IMR-90 (cell line): ENCODE measurements at regions not wholly inside any gene's neighbourhood (a gene's known extent, or its start where the extent isn't known, plus 50 kb on each side); places are given as distances from the start of the nearest gene placed in this dataset.

Experiments
- ATAC-seq: fragments of 200-7000 bp; cut with Tn5 transposase; 2 replicates; pipeline ENCODE4 v1.9.1; 2020; ENCODE audit warnings: low read depth, mild to moderate bottlenecking, moderate library complexity
- BruUV-seq: library from RNA; stranded (reverse); fragments of 400-500 nt; replicated peaks from 2 replicates; lab custom pipeline; 2021; lab: Mats Ljungman, UMichigan
- CTCF ChIA-PET: fragments of 300-600 bp; formaldehyde crosslinking; extraction: SDS; loops from one replicate; lab custom pipeline; 2021; ENCODE audit warnings: antibody characterized with exemption; lab: Yijun Ruan, JAX
- POLR2A ChIA-PET: fragments of 300-600 bp; sonication (Branson Sonifier 250); formaldehyde crosslinking; loops from one replicate; lab custom pipeline; 2022; ENCODE audit warnings: antibody characterized with exemption; ENCODE audit not compliant: unreplicated experiment; lab: Charles Lee
- DNase-seq: peaks from one replicate; pipeline ENCODE4 v3.0.0; 2013
- H2AFZ ChIP-seq: replicated peaks from 2 replicates; pipeline ENCODE3; 2013; ENCODE audit warnings: low read length, mild to moderate bottlenecking; ENCODE audit not compliant: poor library complexity
- H2AK5ac ChIP-seq: 2 replicates; pipeline ENCODE4 v1.6.1; 2013; ENCODE audit warnings: low read depth, low read length, inconsistent platforms
- H2AK9ac ChIP-seq: replicated peaks from 2 replicates; pipeline ENCODE3; 2013; ENCODE audit warnings: mild to moderate bottlenecking, low read depth, low read length, moderate library complexity; ENCODE audit not compliant: poor library complexity
- H2BK120ac ChIP-seq: 2 replicates; pipeline ENCODE4 v1.6.1; 2013; ENCODE audit warnings: low read depth, low read length, inconsistent platforms
- H2BK15ac ChIP-seq: 3 replicates; pipeline ENCODE4 v1.6.1; 2013; ENCODE audit warnings: low read depth, low read length, inconsistent platforms
- H2BK20ac ChIP-seq: 2 replicates; pipeline ENCODE4 v1.6.1; 2013; ENCODE audit warnings: low read depth, mild to moderate bottlenecking, inconsistent platforms, low read length, moderate library complexity
- H2BK5ac ChIP-seq: 2 replicates; pipeline ENCODE4 v1.6.1; 2013; ENCODE audit warnings: mild to moderate bottlenecking, low read depth, low read length, inconsistent platforms; ENCODE audit not compliant: poor library complexity, severe bottlenecking
- H3K14ac ChIP-seq: replicated peaks from 2 replicates; pipeline ENCODE4 v1.6.1; 2013; ENCODE audit warnings: low read depth, low read length, inconsistent platforms
- H3K18ac ChIP-seq: 2 replicates; pipeline ENCODE4 v1.6.1; 2013; ENCODE audit warnings: low read depth, low read length, control low read depth
- H3K23ac ChIP-seq: 2 replicates; pipeline ENCODE4 v1.6.1; 2013; ENCODE audit warnings: low read depth, low read length, inconsistent platforms
- H3K27ac ChIP-seq: 2 replicates; pipeline ENCODE4 v1.5.1; 2013; ENCODE audit warnings: mild to moderate bottlenecking, control low read depth, low read length; ENCODE audit not compliant: insufficient read depth
- H3K27me3 ChIP-seq: 2 replicates; pipeline ENCODE4 v1.6.1; 2013; ENCODE audit warnings: low read length; ENCODE audit not compliant: control insufficient read depth, insufficient read depth
- H3K36me3 ChIP-seq: 2 replicates; pipeline ENCODE4 v1.6.1; 2013; ENCODE audit warnings: low read length, mixed read lengths; ENCODE audit not compliant: control insufficient read depth, insufficient read depth
- H3K4ac ChIP-seq: 2 replicates; pipeline ENCODE4 v1.6.1; 2013; ENCODE audit warnings: low read depth, low read length, inconsistent platforms
- H3K4me1 ChIP-seq: 2 replicates; pipeline ENCODE4 v1.6.1; 2013; ENCODE audit warnings: low read length, mixed read lengths; ENCODE audit not compliant: control insufficient read depth, insufficient read depth
- H3K4me2 ChIP-seq: 2 replicates; pipeline ENCODE4 v1.6.1; 2013; ENCODE audit warnings: low read depth, mild to moderate bottlenecking, control low read depth, low read length, moderate library complexity
- H3K4me3 ChIP-seq: 2 replicates; pipeline ENCODE4 v1.5.1; 2013; ENCODE audit warnings: low read depth, mild to moderate bottlenecking, control low read depth, low read length, moderate library complexity; ENCODE audit not compliant: insufficient read depth
- H3K56ac ChIP-seq: 2 replicates; pipeline ENCODE4 v1.6.1; 2013; ENCODE audit warnings: low read length, inconsistent platforms; ENCODE audit not compliant: insufficient read depth; ENCODE audit errors: extremely low read depth
- H3K79me1 ChIP-seq, 2 experiments: 2 replicates each; pipeline ENCODE4 v1.6.1; 2013; ENCODE audit warnings: low read length in 2 of 2, inconsistent platforms in 1 of 2, low read depth in 1 of 2
- H3K9ac ChIP-seq: 2 replicates; pipeline ENCODE4 v1.6.1; 2013; ENCODE audit warnings: low read depth, low read length, control low read depth
- H3K9me1 ChIP-seq: 2 replicates; pipeline ENCODE4 v1.6.1; 2013; ENCODE audit warnings: low read length, inconsistent platforms; ENCODE audit not compliant: insufficient read depth
- H3K9me3 ChIP-seq: 2 replicates; pipeline ENCODE4 v1.6.1; 2013; ENCODE audit warnings: low read length; ENCODE audit not compliant: control insufficient read depth, insufficient read depth
- H4K20me1 ChIP-seq: 2 replicates; pipeline ENCODE4 v1.6.1; 2013; ENCODE audit warnings: low read length, inconsistent platforms; ENCODE audit not compliant: insufficient read depth
- H4K5ac ChIP-seq: 2 replicates; pipeline ENCODE4 v1.6.1; 2013; ENCODE audit warnings: mild to moderate bottlenecking, low read depth, low read length, control low read depth
- H4K8ac ChIP-seq, 2 experiments: 2 replicates each; pipeline ENCODE4 v1.6.1; 2013; ENCODE audit warnings: low read depth in 2 of 2, low read length in 2 of 2, control low read depth in 1 of 2, inconsistent platforms in 1 of 2
- H4K91ac ChIP-seq: 2 replicates; pipeline ENCODE4 v1.6.1; 2013; ENCODE audit warnings: low read depth, low read length, inconsistent platforms; ENCODE audit not compliant: insufficient read depth
- BHLHE40 ChIP-seq: fragments of 150-350 bp; IDR thresholded peaks from 2 replicates; pipeline ENCODE4 v1.6.1; 2016; ENCODE audit warnings: mild to moderate bottlenecking, low read depth, low read length
- CEBPB ChIP-seq: IDR thresholded peaks from 2 replicates; pipeline ENCODE4 v1.6.1; 2012; ENCODE audit warnings: low read depth, low read length, improper control_type of control experiment
- CHD1 ChIP-seq: IDR thresholded peaks from 2 replicates; pipeline ENCODE4 v1.6.1; 2012; ENCODE audit warnings: low read depth, low read length, improper control_type of control experiment
- FOS ChIP-seq: fragments of 150-350 bp; IDR thresholded peaks from 2 replicates; pipeline ENCODE4 v1.6.1; 2016; ENCODE audit warnings: low read depth, low read length
- MAFK ChIP-seq: IDR thresholded peaks from 2 replicates; pipeline ENCODE4 v1.6.1; 2012; ENCODE audit warnings: low read depth, low read length, improper control_type of control experiment
- MAZ ChIP-seq: IDR thresholded peaks from 2 replicates; pipeline ENCODE4 v1.6.1; 2012; ENCODE audit warnings: low read depth, mild to moderate bottlenecking, low read length, improper control_type of control experiment, moderate library complexity, borderline replicate concordance
- MXI1 ChIP-seq: IDR thresholded peaks from 2 replicates; pipeline ENCODE4 v1.6.1; 2012; ENCODE audit warnings: low read depth, mild to moderate bottlenecking, low read length, moderate library complexity, borderline replicate concordance
- NFE2L2 ChIP-seq: fragments of 150-350 bp; IDR thresholded peaks from 2 replicates; pipeline ENCODE4 v1.6.1; 2016; ENCODE audit warnings: low read depth, mild to moderate bottlenecking, low read length
- POLR2A ChIP-seq: IDR thresholded peaks from 2 replicates; pipeline ENCODE4 v1.6.1; 2012; ENCODE audit warnings: mild to moderate bottlenecking, low read depth, low read length
- RAD21 ChIP-seq: IDR thresholded peaks from 2 replicates; pipeline ENCODE4 v1.6.1; 2012; ENCODE audit warnings: low read length, improper control_type of control experiment
- RCOR1 ChIP-seq: IDR thresholded peaks from 2 replicates; pipeline ENCODE4 v1.6.1; 2012; ENCODE audit warnings: mild to moderate bottlenecking, low read length, improper control_type of control experiment; ENCODE audit not compliant: insufficient replicate concordance
- RFX5 ChIP-seq: IDR thresholded peaks from 2 replicates; pipeline ENCODE4 v1.8.0; 2012; ENCODE audit warnings: low read depth, mild to moderate bottlenecking, low read length, moderate library complexity
- SMC3 ChIP-seq: fragments of 150-350 bp; IDR thresholded peaks from 2 replicates; pipeline ENCODE4 v1.6.1; 2016; ENCODE audit warnings: low read depth, mild to moderate bottlenecking, antibody characterized with exemption, low read length, moderate library complexity
- WGBS, 2 experiments: methylation state at CpG; one replicate each; pipeline versions ENCODE4 v1.1.5 to v1.1.7; 2013; ENCODE audit warnings: missing lambda C conversion rate in 2 of 2; ENCODE audit not compliant: insufficient read length in 1 of 2; ENCODE audit errors: extremely low coverage in 2 of 2; 5-methylcytosine and 5-hydroxymethylcytosine counted together
- dilution Hi-C: fragments of 300-500 bp; cut with HindIII; formaldehyde crosslinking; loops from one replicate; pipeline ENCODE4 v1.14.3; 2018; ENCODE audit warnings: low sequenced_read_pairs; ENCODE audit not compliant: unreplicated experiment
- in situ Hi-C: fragments of 300-500 bp; cut with MboI; formaldehyde crosslinking; loops from 3 replicates; pipeline ENCODE4 v1.14.3; 2019; ENCODE audit warnings: low sequenced_read_pairs, inconsistent platforms, mixed read lengths
- intact Hi-C: fragments of 100-400 bp; cut with micrococcal nuclease; formaldehyde crosslinking; loops from 2 replicates; pipeline ENCODE4 v1.10.0; 2022
- TF ChIP-seq, protein P1 (sequence below): fragments of 150-350 bp; IDR thresholded peaks from 2 replicates; pipeline ENCODE4 v1.6.1; 2016; ENCODE audit warnings: low read depth, mild to moderate bottlenecking, low read length, moderate library complexity, borderline replicate concordance
- TF ChIP-seq, protein P2 (sequence below): conservative IDR thresholded peaks from 2 replicates; pipeline ENCODE4 v1.5.1; 2012; ENCODE audit warnings: mild to moderate bottlenecking, low read depth, low read length, improper control_type of control experiment
- TF ChIP-seq, protein P3 (sequence below): fragments of 150-350 bp; IDR thresholded peaks from 2 replicates; pipeline ENCODE4 v1.6.1; 2017; ENCODE audit warnings: mild to moderate bottlenecking, antibody characterized with exemption, low read length, low read depth

DNA sequence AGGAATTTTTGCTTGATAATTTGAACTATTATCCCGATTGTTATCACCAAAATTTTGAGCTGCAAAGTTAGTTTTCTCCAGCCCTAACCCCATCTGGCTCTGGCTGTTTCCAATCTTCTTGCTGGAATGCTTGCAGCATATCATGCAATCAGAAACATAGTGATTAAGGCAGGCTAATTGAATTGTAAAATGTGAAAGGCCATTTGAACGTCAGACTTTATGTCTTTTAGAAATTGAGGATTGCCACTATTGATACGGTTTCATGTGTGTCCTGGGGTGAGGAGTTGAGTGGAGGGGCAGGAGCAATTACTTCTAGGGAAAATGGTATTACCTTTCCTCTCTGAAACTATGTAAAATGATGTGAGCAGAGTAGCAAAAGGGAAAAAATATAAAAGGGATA is 1674.5 kb upstream of the LRRTM1 start:
- dilution Hi-C loops (no loop called here), intact Hi-C loops (no loop called here), in situ Hi-C loops (no loop called here)
- Histone ChIP-seq H4K20me1 (no peaks in the 10 kb centered on the region), H2BK5ac (no peak overlapping the region), H3K79me1 (no peaks in the 10 kb centered on the region), H3K9me3 (peaks cover 2% of the 10 kb centered on the region; the same call in 1 of the 2 replicates), H3K9ac (no peak overlapping the region), H3K27ac (no peak overlapping the region), H3K4me2 (no peak overlapping the region), H3K4ac (no peak overlapping the region), H3K4me3 (no peak overlapping the region), H4K5ac (no peak overlapping the region), H4K8ac (no peak overlapping the region), H3K23ac (no peak overlapping the region), H3K18ac (no peak overlapping the region), H3K14ac (no peak overlapping the region), H4K91ac (no peak overlapping the region), H3K4me1 (no peaks in the 10 kb centered on the region), H3K56ac (no peak overlapping the region), H2BK15ac (no peak overlapping the region), H2BK120ac (no peak overlapping the region), H3K36me3 (no peaks in the 10 kb centered on the region), H2AK9ac (no peak overlapping the region), H2BK20ac (no peak overlapping the region), H3K27me3 (no peaks in the 10 kb centered on the region), H2AFZ (no peak overlapping the region), H3K9me1 (no peaks in the 10 kb centered on the region), H2AK5ac (no peak overlapping the region)
- CTCF ChIA-PET, result no interaction called here
- ATAC-seq, result no peak
- DNase-seq, result no peak
- POLR2A ChIA-PET, result no interaction called here
- no TSS peak for BruUV-seq
- TF ChIP-seq CEBPB (no peak), SMC3 (no peak), RAD21 (no peak), CHD1 (no peak), RCOR1 (no peak), FOS (no peak), MAZ (no peak), MAFK (no peak), MXI1 (no peak), NFE2L2 (no peak), POLR2A (no peak), RFX5 (no peak), BHLHE40 (no peak)
- TF ChIP-seq, protein P1, sequence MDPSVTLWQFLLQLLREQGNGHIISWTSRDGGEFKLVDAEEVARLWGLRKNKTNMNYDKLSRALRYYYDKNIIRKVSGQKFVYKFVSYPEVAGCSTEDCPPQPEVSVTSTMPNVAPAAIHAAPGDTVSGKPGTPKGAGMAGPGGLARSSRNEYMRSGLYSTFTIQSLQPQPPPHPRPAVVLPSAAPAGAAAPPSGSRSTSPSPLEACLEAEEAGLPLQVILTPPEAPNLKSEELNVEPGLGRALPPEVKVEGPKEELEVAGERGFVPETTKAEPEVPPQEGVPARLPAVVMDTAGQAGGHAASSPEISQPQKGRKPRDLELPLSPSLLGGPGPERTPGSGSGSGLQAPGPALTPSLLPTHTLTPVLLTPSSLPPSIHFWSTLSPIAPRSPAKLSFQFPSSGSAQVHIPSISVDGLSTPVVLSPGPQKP, result no peak
- TF ChIP-seq, protein P2, sequence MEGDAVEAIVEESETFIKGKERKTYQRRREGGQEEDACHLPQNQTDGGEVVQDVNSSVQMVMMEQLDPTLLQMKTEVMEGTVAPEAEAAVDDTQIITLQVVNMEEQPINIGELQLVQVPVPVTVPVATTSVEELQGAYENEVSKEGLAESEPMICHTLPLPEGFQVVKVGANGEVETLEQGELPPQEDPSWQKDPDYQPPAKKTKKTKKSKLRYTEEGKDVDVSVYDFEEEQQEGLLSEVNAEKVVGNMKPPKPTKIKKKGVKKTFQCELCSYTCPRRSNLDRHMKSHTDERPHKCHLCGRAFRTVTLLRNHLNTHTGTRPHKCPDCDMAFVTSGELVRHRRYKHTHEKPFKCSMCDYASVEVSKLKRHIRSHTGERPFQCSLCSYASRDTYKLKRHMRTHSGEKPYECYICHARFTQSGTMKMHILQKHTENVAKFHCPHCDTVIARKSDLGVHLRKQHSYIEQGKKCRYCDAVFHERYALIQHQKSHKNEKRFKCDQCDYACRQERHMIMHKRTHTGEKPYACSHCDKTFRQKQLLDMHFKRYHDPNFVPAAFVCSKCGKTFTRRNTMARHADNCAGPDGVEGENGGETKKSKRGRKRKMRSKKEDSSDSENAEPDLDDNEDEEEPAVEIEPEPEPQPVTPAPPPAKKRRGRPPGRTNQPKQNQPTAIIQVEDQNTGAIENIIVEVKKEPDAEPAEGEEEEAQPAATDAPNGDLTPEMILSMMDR, result no peak
- TF ChIP-seq, protein P3, sequence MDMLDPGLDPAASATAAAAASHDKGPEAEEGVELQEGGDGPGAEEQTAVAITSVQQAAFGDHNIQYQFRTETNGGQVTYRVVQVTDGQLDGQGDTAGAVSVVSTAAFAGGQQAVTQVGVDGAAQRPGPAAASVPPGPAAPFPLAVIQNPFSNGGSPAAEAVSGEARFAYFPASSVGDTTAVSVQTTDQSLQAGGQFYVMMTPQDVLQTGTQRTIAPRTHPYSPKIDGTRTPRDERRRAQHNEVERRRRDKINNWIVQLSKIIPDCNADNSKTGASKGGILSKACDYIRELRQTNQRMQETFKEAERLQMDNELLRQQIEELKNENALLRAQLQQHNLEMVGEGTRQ, result no peak
- no CpG with 5 or more reads among the region's 3 CpGs for WGBS, 2 experiments
